Nephron (organoid): ENCODE measurements at regions not wholly inside any gene's neighbourhood (a gene's known extent, or its start where the extent isn't known, plus 50 kb on each side); places are given as distances from the start of the nearest gene placed in this dataset.
A peak's percentile ranks its signal among the peaks of the same experiment; 100 is the strongest.
"Not testable (repeated sequence)": the region's sequence is repeated elsewhere in the genome, so short reads cannot be mapped to it uniquely, and the experiment has no call there.

Experiments
- H3K27ac Mint-ChIP-seq, 3 experiments: 2 replicates each; pipeline ENCODE4 v1.8.0; 2020; ENCODE audit warnings: mixed read lengths in 3 of 3, mild to moderate bottlenecking in 2 of 3, moderate library complexity in 1 of 3
- H3K27me3 Mint-ChIP-seq: 2 replicates; pipeline ENCODE4 v1.8.0; 2021; ENCODE audit warnings: low read depth, mild to moderate bottlenecking, moderate library complexity, mixed read lengths
- H3K36me3 Mint-ChIP-seq: 2 replicates; pipeline ENCODE4 v1.8.0; 2020; ENCODE audit warnings: low read depth, mixed read lengths
- H3K4me1 Mint-ChIP-seq: 2 replicates; pipeline ENCODE4 v1.8.0; 2020; ENCODE audit warnings: mixed read lengths
- H3K4me3 Mint-ChIP-seq, 3 experiments: 2 replicates each; pipeline ENCODE4 v1.8.0; 2020; ENCODE audit warnings: mild to moderate bottlenecking in 3 of 3, mixed read lengths in 3 of 3, moderate library complexity in 2 of 3
- H3K9me3 Mint-ChIP-seq: 2 replicates; pipeline ENCODE4 v1.8.0; 2020; ENCODE audit warnings: mixed read lengths
- CTCF ChIP-seq, 3 experiments: fragments of 200-600 bp; sonication (generic); IDR thresholded peaks; one replicate each; pipeline ENCODE4 v1.5.0; 2021; ENCODE audit warnings: antibody characterized with exemption in 3 of 3; ENCODE audit not compliant: unreplicated experiment in 3 of 3

- Mint-ChIP-seq H3K36me3 (no peaks in the 10 kb centered on the region), H3K4me3 (no peak overlapping the region), H3K4me1 (no peaks in the 10 kb centered on the region), H3K9me3 (peaks cover 16% of the 10 kb centered on the region), H3K27me3 (no peaks in the 10 kb centered on the region), H3K27ac (no peak overlapping the region)
- TF ChIP-seq CTCF (IDR thresholded peaks at IDR 0.05; ENCODE audit: unreplicated experiment in 3 of 3): no peak
These were observed 1282.9 kb downstream of the ROBO2 start for GRCh38 chr3:78322780-78323179.

DNA sequence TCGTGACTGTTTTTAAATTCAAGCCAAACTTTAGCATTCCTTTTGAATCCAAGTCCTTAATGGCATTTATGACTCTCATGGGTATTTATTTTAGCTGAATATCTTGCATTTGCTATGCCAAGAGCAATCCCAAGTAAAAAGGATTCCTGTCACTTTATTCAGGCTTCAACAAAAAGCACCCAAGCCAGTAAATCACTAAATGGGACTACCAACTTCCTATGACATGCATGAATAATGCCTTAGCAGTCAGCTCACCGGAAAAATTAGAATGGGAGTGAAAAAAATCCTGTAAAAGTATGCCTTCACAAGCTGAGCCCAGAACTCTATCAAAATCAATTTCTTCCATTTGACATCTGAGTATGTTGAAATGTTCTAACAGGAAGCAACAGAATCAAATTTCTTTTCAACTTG lies 1297.9 kb downstream of the ROBO2 start:
- Mint-ChIP-seq H3K9me3 (no peaks in the 10 kb centered on the region), H3K4me3 (no peak overlapping the region), H3K27ac (peak overlapping the region in 1 of 3 experiments; percentile 50), H3K4me1 (peaks cover 15% of the 10 kb centered on the region), H3K36me3 (no peaks in the 10 kb centered on the region), H3K27me3 (no peaks in the 10 kb centered on the region)
- no peak for TF ChIP-seq CTCF (IDR thresholded peaks at IDR 0.05; ENCODE audit: unreplicated experiment in 3 of 3)

- Mint-ChIP-seq H3K9me3 (no peaks in the 10 kb centered on the region), H3K4me3 (no peak overlapping the region), H3K27ac (peak overlapping the region in 1 of 3 experiments; percentile 50), H3K36me3 (no peaks in the 10 kb centered on the region), H3K4me1 (peaks cover 15% of the 10 kb centered on the region), H3K27me3 (no peaks in the 10 kb centered on the region)
- no peak for TF ChIP-seq CTCF (IDR thresholded peaks at IDR 0.05; ENCODE audit: unreplicated experiment in 3 of 3)
These were observed 1298.5 kb downstream of the ROBO2 start for GRCh38 chr3:78338405-78338804.

GRCh38 chr3:78343221-78343620 lies 1303.3 kb downstream of the ROBO2 start:
- Mint-ChIP-seq H3K4me3 (no peak overlapping the region), H3K4me1 (peaks cover 3% of the 10 kb centered on the region), H3K27me3 (no peaks in the 10 kb centered on the region), H3K36me3 (no peaks in the 10 kb centered on the region), H3K27ac (no peak overlapping the region), H3K9me3 (no peaks in the 10 kb centered on the region)
- TF ChIP-seq CTCF (IDR thresholded peaks at IDR 0.05; ENCODE audit: unreplicated experiment in 3 of 3): no peak

- H3K4me1 Mint-ChIP-seq, H3K4me3 Mint-ChIP-seq, H3K27ac Mint-ChIP-seq, H3K27me3 Mint-ChIP-seq, H3K9me3 Mint-ChIP-seq, H3K36me3 Mint-ChIP-seq: not testable (repeated sequence)
These were observed 1304.4 kb downstream of the ROBO2 start for GRCh38 chr3:78344267-78344666.

DNA sequence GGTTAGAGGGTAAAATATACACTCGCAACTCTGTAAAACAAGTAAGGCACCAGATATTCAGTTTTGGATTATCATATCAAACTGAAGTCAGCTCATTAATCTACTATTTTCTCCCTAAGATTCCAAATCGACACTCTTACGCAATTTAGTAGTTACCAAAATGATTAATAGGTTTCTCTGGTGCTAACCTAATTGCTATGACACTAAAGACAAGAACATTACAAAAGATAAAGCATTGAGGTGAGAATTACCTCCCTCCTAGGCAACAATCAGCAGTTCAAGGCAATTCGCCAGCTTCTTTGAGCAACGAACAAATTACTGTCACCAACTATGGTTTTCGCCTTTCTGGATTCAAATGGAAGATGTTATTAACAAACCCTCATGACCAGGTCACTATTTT lies 1305.0 kb downstream of the ROBO2 start:
- Mint-ChIP-seq H3K4me1 (no peaks in the 10 kb centered on the region), H3K27me3 (no peaks in the 10 kb centered on the region), H3K4me3 (no peak overlapping the region), H3K27ac (no peak overlapping the region), H3K36me3 (no peaks in the 10 kb centered on the region), H3K9me3 (no peaks in the 10 kb centered on the region)
- TF ChIP-seq CTCF (IDR thresholded peaks at IDR 0.05; ENCODE audit: unreplicated experiment in 3 of 3): no peak
